GM21447 (cell line): ENCODE measurements at regions not wholly inside any gene's neighbourhood (a gene's known extent, or its start where the extent isn't known, plus 50 kb on each side); places are given as distances from the start of the nearest gene placed in this dataset.

Experiments
- ATAC-seq: cut with Tn5 transposase; IDR thresholded peaks from one replicate; pipeline ENCODE4 v1.9.1; 2021; ENCODE audit not compliant: unreplicated experiment

DNA sequence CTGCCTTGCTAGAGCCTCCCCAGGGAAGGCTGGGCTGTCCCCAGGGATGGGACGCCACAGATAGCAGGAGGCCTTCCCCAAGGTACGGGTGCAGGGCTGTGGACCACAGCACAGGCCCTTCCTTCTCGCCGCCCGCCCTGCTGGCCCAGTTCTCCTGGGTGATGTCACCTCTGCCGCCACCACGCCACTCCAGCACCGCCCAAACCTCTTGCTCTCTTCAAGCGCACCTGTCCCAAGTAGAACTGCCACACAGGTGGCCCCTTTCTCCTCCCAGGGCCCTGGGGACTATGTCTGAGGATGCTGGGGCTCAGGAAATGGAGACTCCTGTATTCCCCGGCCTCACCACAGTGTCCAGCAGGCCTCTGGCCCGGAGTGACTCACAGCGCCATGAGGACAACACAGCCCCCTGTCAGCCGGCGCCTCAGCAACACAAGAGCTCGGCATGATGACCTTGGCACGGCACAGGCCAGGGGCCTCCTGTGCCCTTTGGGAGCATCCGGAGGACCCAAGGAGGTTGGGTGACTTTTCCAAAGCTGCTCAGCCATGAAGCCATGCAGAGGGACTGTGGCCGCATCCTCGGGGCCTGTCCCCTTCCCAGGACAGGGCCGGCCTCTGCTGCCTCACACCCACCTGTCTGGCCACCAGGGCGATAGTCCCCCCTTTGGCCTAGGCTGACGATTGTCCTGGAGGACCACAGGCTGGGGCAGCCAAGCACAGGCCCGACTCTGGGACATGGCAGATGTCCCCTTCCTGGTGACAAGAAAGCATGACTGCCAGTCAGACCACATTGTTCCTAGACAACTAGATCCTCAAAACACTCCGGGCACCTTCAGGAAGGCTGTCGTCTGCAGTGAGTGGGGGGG is 1023.5 kb downstream of the BRD1 start:
- ATAC-seq: no peak

DNA sequence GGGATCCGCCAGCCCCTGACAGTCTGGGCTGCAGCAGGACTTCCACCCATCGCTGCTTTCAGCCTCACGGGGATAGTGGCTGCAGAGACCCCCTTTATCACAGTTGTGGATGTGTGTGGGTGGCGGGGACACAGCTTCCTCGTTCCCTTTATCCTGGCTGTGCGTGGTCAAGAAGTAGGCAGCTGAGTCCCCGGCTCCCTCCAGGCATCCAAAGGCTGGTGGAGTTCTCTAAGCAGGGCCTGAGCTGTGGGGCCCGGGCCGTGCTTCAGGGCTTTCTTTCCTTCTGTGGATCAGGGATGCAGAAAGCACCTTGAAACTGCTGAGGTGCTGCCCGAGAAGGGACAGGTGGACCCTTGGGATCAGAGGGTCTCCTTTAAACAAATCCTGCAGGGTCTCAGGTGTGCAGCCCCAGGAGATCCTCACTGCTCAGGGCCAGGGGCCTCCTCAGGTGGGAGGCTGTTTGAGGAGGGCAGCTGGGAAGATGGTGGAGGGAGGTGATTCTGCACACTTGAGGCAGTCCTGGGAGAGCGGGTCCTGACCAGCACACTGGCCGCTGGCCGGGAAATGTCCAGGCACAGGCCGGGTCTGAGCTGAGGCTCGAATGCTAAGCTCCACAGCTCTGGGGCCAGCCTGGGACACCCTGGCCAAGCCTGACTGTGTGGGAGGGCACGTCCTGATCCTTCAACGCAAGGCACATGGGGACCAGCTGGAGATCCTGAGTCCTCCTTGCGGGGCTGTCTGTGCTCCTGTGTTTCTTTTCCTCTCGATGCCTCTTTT is 1024.3 kb downstream of the BRD1 start:
- ATAC-seq: no peak

DNA sequence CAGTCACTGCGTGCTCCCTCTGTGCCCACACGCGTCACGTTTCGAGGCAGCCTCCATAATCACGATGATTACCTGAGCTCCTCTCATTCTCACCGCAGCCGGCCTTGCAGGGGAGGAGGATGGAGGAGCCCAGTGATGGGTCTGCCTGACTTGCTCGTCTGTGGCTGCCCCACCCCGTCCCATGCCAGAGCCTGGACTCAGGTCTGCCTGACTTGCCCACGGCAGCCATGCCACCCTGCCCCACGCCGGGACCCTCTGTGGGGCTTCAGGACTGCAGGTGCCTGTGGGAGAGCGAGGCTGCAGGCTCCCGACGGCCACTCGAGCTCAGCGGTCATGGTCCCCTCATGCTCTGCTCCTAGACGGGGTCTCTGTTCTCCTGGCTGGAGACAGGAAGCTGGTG is 1025.1 kb downstream of the BRD1 start:
- no peak for ATAC-seq

DNA sequence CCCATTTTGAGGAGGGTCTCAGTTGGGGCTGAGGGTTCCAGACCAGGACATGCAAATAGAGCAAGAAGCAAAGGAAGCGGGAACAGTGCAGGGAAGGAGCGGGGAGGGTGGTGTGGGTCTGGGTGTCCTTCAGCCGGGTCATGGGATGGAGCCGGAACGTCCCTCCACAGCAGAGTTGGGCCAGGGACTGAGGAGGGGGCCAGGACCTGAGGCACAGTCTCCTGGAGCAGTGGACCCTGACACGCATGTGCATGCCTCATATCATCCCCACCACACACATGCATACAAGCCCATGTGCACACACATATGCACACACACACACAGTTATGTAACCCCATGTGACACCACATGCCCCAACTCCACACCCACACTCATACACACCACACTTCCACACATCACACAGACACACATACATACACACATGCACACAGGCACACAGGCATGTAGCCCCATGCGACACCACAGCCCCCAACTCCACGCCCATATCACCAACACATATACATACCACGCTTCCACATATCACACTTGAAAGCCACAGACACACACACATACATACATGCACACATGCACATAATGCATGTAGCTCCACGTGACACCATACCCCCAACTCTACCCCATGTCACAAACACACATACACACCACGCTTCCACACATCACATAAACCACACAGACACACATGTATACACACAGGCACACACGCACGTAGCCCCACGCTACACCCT is 1026.6 kb downstream of the BRD1 start:
- no peak for ATAC-seq

DNA sequence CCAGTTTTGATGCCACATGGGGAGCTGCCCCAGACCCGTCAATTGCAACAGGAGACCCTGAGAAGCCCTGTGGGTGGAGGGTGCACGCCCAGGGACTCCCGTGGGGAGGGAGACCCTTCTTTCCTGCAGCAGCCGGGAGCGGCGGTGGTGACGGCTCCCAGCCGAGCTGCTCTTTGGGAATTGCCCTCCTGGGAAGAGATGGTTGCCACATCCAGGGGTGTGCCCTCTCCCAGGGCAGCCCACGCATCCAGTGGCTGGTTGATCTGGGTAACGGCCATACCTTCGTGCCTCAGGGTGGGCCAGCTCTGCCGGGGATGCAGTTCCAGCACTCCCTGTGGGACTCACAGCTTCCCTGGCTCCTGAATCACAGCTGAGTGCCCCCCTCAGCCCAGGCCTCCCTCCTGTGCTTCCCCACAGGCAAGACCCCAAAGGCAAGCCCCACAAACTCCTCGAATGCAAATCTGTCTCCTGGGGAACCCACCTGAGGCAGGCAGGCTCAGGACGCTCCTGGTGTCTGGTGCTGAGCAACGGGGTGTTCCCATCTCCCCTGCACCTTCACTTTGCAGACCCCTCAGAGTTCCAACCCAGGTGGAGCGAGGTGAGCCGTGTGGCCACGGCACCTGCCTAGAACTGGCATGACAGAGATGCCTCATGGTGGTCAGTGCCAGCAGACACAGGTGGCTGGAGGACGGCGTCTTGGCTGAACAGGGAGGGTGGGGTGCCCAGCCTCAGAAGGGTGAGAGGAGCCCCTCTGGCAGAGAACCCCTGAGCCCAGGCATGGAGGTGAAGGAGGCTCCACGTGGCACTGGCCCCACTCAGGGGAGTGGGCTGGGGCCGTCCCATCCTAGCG is 1027.4 kb downstream of the BRD1 start:
- ATAC-seq: no peak

DNA sequence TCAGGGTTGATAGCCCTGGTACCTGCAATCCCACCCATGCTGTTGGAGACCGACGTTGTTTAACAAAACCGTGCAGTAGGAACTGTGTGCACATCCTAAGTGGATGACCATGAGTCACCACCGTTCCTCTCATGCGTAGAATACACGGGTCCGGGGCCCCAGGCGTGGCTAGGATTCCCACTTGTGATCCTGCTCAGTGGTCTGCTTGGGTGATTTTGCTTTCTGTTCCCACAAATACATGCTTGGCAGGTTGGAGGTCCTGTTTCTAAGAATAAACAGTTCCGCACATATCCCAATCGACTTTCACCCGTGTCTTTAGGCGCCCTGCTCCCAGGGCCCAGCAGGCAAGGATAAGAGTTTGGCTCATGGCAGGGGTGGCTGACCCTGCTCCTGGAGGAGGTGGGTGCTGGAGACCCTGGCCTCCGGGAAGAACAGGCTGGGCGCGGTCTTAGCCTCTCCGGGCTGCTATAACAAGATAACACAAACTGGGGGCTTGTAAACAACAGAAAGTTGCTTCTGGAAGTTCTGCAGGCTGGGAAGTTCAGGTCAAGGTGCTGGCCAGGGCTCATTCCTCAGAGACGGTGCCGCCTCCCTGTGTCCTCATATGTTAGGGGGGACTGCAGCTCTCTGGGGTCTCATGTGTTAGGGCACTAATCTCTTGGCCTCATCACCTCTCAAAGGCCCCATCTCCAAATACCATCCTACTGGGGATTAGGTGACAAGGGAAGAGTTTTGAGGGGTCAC is 1028.3 kb downstream of the BRD1 start:
- no peak for ATAC-seq

DNA sequence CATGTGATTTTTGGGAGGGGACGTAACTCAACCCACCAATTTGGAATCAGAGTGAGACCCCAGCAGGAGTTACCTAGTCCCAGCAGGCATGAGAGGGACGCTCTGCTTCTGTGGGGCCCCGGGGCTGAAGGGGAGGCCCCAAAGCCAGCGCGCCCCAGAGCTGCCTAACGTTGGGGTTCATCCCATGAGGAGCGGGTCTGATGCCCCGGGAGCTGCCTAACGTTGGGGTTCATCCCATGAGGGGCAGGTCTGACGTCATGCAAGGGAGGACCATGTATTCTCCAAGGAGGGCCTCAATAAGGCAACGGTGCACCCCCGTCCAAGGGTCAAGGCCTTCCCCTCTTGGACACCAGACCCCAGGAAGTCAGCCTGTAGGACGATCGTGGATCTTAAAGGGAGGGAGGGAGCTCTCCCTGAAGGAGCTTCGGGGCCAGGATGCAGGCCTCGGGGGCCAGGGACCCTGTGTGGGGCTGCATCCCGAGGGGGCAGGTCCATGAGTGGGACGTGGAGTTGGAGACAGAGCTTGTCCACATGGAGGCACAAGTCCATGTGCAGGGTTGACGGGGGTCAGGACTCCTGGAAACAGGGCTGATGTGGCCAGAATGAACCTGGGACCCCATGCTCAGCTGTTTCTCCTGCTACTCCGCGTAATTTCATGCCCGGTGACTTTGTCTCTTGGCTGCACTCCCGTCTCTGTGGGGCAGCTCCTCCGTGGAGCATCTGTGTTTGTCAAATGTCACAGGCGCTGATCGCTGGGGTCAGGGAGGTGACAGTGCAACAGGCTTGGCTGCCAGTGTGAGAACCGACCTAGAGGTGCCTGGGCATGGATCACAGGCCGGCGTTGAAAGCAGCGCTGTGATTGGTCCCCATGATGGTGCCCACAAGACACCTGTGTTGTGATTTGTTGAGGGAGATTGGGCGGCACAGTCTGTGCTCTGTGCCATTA is 1029.1 kb downstream of the BRD1 start:
- ATAC-seq: no peak

DNA sequence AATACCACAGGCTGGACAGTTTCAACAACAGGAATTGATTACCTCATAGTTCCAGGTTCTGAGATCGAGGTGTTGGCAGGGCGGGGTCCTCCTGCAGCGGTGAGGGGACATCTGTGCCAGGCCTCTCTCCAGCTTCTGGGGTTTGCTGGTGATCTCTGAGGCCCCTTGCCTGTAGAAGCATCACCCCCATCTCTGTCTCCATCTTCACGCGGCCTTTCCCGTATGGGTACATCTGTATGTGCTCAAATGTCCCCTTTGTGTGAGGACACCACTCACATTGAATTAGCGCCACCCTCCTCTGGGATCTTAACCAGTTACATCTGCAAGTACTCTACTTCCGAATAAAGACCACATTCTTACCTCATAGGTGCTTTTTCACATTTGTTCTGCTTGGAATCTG is 1029.9 kb downstream of the BRD1 start:
- no peak for ATAC-seq

DNA sequence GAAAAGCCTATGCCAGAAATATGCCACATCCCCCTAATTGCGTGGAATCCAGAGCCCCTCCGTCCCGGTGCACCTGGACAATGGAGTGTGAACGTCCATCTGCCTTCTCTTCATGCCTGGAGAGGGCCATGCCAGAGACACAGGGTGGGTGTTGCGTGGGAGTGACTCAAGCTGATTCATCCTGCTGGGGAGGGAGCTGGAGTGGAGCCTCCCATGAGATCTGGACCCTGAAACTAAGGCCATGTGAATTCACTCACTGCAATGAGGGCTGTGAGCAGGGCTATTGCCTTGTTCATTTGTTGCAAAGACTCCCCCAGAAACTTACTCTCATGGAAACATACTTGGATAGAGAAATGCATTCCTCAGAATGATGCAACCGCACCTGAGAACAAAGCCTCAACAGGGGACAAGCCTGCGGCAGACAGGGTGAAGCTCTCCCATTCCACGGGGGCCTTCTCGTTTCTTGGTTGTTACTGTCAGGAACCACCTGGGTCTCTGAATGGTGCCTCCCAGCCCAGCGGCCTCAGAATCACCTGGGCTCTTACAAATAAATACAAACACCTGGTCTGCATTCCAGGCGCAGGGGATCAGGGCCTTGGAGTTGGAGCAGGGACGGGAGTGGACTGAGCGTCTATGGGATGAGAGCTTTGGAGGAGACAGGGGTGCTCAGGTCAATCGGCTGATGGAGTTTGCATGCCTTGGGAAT is 1031.2 kb downstream of the BRD1 start:
- no peak for ATAC-seq

DNA sequence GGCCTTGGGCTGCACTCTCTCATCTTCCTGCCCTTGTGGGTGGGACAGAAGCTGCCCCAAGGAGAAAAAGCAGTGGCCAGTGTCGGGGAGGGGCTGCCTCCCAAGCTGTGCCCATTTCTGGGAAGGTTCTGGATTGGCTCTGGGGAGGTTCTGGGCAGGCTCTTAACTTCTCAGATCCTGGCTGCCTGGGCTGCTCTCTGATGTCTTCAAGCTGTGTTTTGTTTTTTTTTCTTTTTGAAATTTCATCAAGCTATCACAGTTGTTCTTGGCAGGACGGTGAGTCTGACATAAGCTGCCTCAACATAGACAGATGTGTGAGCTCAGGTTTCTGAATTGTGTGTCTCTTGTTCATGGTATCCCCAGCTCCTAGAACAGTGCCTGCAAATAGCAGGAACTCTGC is 1032.0 kb downstream of the BRD1 start:
- no peak for ATAC-seq

DNA sequence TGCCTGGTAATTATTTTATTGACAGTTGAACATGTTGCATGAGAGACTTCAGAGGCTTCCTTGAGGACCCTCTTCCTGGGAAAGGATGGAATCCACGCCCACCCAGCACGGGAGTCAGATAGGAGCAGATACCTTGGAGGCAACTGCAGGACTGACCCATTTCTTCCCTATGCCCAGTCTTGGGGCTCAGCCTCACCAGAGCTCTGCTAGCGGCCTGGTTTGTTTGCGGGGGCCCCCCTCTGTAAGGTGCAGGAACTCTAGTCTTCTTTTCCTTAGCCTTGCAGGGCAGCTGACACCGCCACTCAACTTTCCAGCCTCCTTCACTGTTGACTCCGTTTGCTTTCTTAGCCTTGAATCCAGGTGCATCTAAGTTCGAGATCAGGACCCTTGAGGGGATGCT is 1032.8 kb downstream of the BRD1 start:
- no peak for ATAC-seq

DNA sequence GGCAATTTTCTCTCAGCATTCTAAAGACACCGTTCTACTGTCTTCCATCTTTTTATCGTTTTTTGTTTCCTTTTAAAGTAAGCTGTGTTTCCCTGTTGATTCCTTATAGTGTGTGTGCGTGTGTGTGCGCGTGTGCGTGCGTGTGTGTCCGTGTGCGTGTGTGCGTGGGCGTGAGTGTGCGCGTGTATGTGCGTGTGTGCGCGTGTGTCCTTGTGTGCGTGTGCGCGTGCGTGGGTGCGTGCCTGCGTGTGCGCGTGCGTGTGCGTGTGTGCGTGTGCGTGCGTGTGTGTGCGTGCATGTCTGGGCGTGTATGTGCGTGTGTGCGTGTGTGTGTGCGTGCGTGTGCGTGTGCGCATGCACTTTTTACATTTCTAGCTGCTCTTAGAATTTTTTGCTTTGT is 1033.7 kb downstream of the BRD1 start:
- ATAC-seq: no peak

DNA sequence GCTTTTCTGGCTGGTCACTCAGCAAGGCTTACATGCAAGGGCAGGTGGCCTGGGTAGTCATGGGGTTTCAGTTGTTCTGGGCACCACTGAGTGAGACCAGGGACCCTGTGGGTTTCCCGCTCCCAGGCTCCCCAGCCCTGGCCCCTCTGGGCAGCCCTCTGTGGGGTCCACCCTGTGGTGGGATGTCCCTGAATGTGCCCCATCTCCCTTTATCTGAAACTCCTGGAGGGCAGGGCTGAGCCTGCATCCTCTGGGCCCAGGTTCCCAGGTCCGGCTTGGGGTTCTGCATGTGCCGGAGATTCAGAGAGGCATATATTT is 1041.0 kb downstream of the BRD1 start:
- ATAC-seq: no peak

DNA sequence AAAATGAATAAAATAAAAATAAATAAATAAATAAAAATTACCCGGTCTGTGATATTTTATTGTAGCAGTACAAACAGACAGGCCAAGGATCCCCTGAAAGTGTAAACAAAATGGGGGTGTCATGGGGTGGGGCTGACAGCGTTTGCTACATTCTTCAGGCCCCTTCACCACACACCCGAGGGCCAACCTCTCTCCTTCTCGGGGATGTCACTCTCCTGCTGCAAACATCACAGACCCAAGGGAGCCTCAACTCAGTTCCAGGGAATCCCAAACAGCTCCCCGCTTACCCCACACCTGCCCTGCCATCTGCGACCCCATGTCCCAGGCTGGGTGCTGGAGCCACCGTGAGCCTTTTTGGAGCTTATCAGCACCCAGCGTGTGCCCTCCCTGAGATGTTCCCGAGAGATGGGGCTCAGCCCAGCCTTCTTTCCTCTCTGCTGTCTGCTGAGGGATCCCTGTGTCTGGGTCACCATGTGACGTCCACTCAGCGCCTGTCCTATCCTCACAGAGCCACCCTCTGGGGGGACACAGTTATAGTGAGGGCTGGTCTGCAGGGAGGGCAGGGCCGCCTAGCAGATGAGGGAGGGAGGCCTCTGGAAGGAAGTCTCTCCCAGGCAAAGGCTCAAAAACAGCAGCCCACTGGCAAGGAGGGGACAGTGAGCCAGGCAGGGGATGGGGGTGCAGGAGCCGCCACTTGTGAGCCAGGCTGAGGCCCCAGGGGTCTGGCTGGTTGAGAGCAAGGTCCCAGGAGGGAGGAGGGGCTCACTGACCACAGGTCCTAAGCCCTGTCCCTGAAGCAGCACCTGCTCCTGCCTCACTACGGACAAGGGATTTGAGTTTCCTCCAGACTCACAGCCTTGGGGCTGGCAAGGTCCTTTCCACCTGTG is 1041.6 kb downstream of the BRD1 start:
- ATAC-seq: no peak

DNA sequence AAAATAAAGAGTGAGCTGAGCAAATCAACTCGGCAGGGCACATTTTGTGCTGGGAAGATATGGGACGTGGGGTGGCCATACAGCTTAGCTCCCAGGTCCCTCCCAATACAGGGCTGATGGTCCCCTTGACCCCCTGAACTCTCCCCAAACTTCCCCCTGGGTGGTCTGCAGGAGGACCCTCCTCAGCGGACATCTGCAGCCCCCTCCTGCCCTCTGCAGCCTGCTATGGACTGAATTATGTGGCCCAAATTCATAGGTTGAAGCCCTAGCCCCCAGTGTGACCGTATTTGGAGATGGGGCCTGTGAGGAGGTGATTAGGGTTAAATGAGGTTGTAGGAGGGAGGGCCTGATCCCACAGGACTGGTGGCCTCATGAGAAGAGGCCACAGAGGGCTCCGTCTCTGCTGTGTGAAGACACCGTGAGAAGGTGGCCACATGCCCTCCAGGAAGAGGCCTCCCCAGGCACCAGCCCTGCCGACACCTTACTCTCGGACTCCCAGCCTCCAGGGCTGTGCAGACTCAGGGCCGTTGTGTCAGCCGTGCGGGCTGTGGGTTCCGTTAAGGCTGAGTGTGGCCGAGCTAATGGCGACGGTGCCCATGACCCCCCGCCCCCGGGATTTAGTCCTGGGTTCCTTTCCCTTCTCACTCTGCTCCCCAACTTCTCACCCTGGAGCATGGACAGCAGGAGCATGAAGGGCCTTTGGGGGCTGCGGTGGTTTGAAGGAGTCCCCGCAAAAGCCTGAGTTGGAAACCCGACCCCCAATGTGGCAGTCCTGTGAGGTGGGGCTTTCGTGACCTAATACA is 1042.8 kb downstream of the BRD1 start:
- ATAC-seq: no peak

DNA sequence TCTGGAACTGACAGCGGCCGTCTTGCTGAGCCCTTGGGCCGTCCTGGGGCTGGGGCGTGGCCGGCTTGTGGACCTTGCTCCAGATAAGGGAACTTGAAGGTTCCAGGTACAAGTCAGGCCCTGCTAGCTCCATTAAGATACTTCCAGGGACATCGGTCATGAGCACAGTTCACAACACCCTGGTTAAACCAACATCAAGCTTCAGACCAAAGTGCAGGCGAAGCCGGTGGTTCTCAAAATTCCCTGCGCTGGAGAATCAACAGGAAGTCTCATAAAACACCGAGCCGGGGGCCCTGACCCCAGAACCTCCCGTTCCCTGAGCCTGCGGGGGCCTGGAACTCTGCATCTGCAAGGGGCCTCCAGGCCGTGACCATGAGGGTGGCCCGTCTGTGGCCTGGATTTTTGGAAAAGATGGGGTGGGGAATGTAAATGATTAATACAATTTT is 1043.8 kb downstream of the BRD1 start:
- no peak for ATAC-seq
